HEK293 (cell line): ENCODE measurements at regions not wholly inside any gene's neighbourhood (a gene's known extent, or its start where the extent isn't known, plus 50 kb on each side); places are given as distances from the start of the nearest gene placed in this dataset.

ENCODE experiments used
- CTCF ChIA-PET: fragments of 350-600 bp; formaldehyde crosslinking; extraction: SDS; loops from one replicate; lab custom pipeline; 2021; ENCODE audit warnings: antibody characterized with exemption; lab: Yijun Ruan, JAX
- POLR2A ChIA-PET: fragments of 300-600 bp; formaldehyde crosslinking; extraction: SDS; loops from one replicate; lab custom pipeline; 2020; ENCODE audit warnings: antibody characterized with exemption, inconsistent platforms; lab: Yijun Ruan, JAX
- H3K27ac ChIP-seq: fragments of 200-500 bp; sonication (Bioruptor generic); 2 replicates; pipeline ENCODE4 v1.5.1; 2014; ENCODE audit warnings: low read depth, low read length, control low read depth, inconsistent platforms; ENCODE audit errors: extremely low read depth
- H3K36me3 ChIP-seq, 2 experiments: fragments of 200-500 bp in 1 of 2; sonication (Bioruptor generic) in 1 of 2; 1 replicate in 1 of 2; 2 replicates in 1 of 2; pipeline ENCODE4 v1.5.1; 2014 to 2017; ENCODE audit warnings: inconsistent platforms in 2 of 2, low read length in 2 of 2; ENCODE audit not compliant: control insufficient read depth in 2 of 2, insufficient read depth in 1 of 2
- H3K4me1 ChIP-seq: fragments of 200-500 bp; sonication (Bioruptor generic); 2 replicates; pipeline ENCODE4 v1.5.1; 2014; ENCODE audit warnings: mild to moderate bottlenecking, low read length, inconsistent platforms; ENCODE audit not compliant: control insufficient read depth, insufficient read depth
- H3K4me3 ChIP-seq: 2 replicates; pipeline ENCODE4 v1.5.1; 2011; ENCODE audit warnings: low read depth, mild to moderate bottlenecking, control low read depth, low read length, moderate library complexity
- H3K9me3 ChIP-seq: fragments of 200-500 bp; sonication (Bioruptor generic); 2 replicates; pipeline ENCODE4 v1.5.1; 2014; ENCODE audit warnings: low read depth, low read length, inconsistent platforms; ENCODE audit not compliant: control insufficient read depth, insufficient read depth
- EGR2 ChIP-seq: fragments of 450-650 bp; formaldehyde crosslinking; IDR thresholded peaks from 2 replicates; pipeline ENCODE4 v1.5.1; 2016; ENCODE audit warnings: low read depth, missing biosample characterization, missing genetic modification characterization
- HOXD13 ChIP-seq: sonication (generic); formaldehyde crosslinking; IDR thresholded peaks from 2 replicates; pipeline ENCODE4 v1.8.0; 2022; ENCODE audit warnings: missing genetic modification reagents, borderline replicate concordance
- KLF9 ChIP-seq: fragments of 450-650 bp; formaldehyde crosslinking; IDR thresholded peaks from 2 replicates; pipeline ENCODE4 v1.5.1; 2016; ENCODE audit warnings: missing biosample characterization, missing genetic modification characterization, low read depth
- OSR2 ChIP-seq: fragments of 450-650 bp; formaldehyde crosslinking; IDR thresholded peaks from 2 replicates; pipeline ENCODE4 v1.5.1; 2016; ENCODE audit warnings: missing biosample characterization, missing genetic modification characterization
- REPIN1 ChIP-seq: fragments of 450-650 bp; formaldehyde crosslinking; IDR thresholded peaks from 2 replicates; pipeline ENCODE4 v1.5.1; 2017; ENCODE audit warnings: missing biosample characterization, missing genetic modification characterization, low read depth
- SALL2 ChIP-seq: fragments of 450-650 bp; formaldehyde crosslinking; IDR thresholded peaks from 2 replicates; pipeline ENCODE4 v1.5.0; 2017; ENCODE audit warnings: missing biosample characterization, mild to moderate bottlenecking, missing genetic modification characterization, borderline replicate concordance
- SCRT2 ChIP-seq: fragments of 450-650 bp; formaldehyde crosslinking; IDR thresholded peaks from 2 replicates; pipeline ENCODE4 v1.5.1; 2016; ENCODE audit warnings: missing biosample characterization, missing genetic modification characterization
- SETDB1 ChIP-seq: IDR thresholded peaks from one replicate; pipeline ENCODE4 v1.6.1; 2017; ENCODE audit warnings: mild to moderate bottlenecking, low read length, moderate library complexity, mixed read lengths; ENCODE audit not compliant: insufficient read length
- WT1 ChIP-seq: fragments of 450-650 bp; formaldehyde crosslinking; IDR thresholded peaks from 2 replicates; pipeline ENCODE4 v1.5.1; 2016; ENCODE audit warnings: missing biosample characterization, missing genetic modification characterization
- ZNF292 ChIP-seq: fragments of 450-650 bp; formaldehyde crosslinking; IDR thresholded peaks from 2 replicates; pipeline ENCODE4 v1.5.1; 2016; ENCODE audit warnings: low read depth, missing biosample characterization, missing genetic modification characterization, borderline replicate concordance
- ZNF510 ChIP-seq: fragments of 450-650 bp; formaldehyde crosslinking; IDR thresholded peaks from 2 replicates; pipeline ENCODE4 v1.5.1; 2018; ENCODE audit warnings: mild to moderate bottlenecking, missing genetic modification characterization, missing biosample characterization; ENCODE audit not compliant: insufficient replicate concordance
- ZNF530 ChIP-seq: fragments of 450-650 bp; formaldehyde crosslinking; IDR thresholded peaks from 2 replicates; pipeline ENCODE4 v1.5.1; 2016; ENCODE audit warnings: low read depth, missing biosample characterization, missing genetic modification characterization
- ZNF555 ChIP-seq: fragments of 450-650 bp; formaldehyde crosslinking; conservative IDR thresholded peaks from 2 replicates; pipeline ENCODE4 v1.5.1; 2017; ENCODE audit warnings: missing biosample characterization, mild to moderate bottlenecking, missing genetic modification characterization, inconsistent platforms
- ZNF658 ChIP-seq: fragments of 450-650 bp; formaldehyde crosslinking; IDR thresholded peaks from 2 replicates; pipeline ENCODE4; 2016; ENCODE audit warnings: missing biosample characterization, missing genetic modification characterization
- ZNF664 ChIP-seq: fragments of 450-650 bp; formaldehyde crosslinking; IDR thresholded peaks from 2 replicates; pipeline ENCODE4 v1.5.1; 2016; ENCODE audit warnings: missing biosample characterization, missing genetic modification characterization
- ZNF677 ChIP-seq: fragments of 450-650 bp; IDR thresholded peaks from 2 replicates; pipeline ENCODE4 v1.5.0; 2018; ENCODE audit warnings: missing biosample characterization, mild to moderate bottlenecking, missing genetic modification characterization, moderate library complexity
- ZSCAN30 ChIP-seq: fragments of 450-650 bp; IDR thresholded peaks from 2 replicates; pipeline ENCODE4 v1.5.1; 2018; ENCODE audit warnings: missing biosample characterization, mild to moderate bottlenecking, missing genetic modification characterization, moderate library complexity
- ZXDB ChIP-seq: fragments of 450-650 bp; formaldehyde crosslinking; IDR thresholded peaks from 2 replicates; pipeline ENCODE4 v1.5.1; 2016; ENCODE audit warnings: missing biosample characterization, missing genetic modification characterization
- TF ChIP-seq, protein P1 (sequence below): fragments of 450-650 bp; formaldehyde crosslinking; IDR thresholded peaks from 2 replicates; pipeline ENCODE4 v1.5.1; 2016; ENCODE audit warnings: missing biosample characterization, missing genetic modification characterization

GRCh38 chr12:90257927-90258624, 549.4 kb upstream of the ATP2B1 start:
- H3K4me3 ChIP-seq: no peak overlapping the region
- TF ChIP-seq KLF9 (tag by site-specific recombination) (no peak), REPIN1 (tag by site-specific recombination) (no peak), OSR2 (tag by site-specific recombination) (no peak), ZNF658 (tag by site-specific recombination) (no peak), EGR2 (no peak), WT1 (tag by site-specific recombination) (no peak), ZNF664 (tag by site-specific recombination) (no peak), SALL2 (tag by site-specific recombination) (no peak)
- ChIA-PET CTCF (no interaction called here), POLR2A (no interaction called here)
- no peaks in the 10 kb centered on the region for H3K36me3 ChIP-seq
- H3K4me1 ChIP-seq: no peaks in the 10 kb centered on the region
- H3K9me3 ChIP-seq: no peaks in the 10 kb centered on the region
- no peak overlapping the region for H3K27ac ChIP-seq

DNA sequence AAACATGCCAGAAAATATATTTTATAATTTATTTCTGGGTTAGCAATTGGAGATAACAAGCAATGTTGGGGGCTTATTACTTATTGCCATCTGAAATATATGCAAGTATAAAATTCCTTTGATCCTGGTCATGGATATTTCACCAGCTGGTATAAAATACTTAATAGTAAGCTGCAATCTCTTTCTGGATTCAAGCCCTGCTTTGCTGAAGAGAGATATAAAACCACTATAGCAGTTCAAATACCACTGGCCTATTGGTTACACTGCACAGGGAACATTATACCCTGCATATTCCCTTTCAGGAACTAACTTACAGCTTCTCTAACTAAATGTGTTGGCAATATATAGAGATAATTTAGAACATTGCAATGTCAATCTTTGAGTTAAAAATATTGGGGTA, 546.2 kb upstream of the ATP2B1 start:
- Histone ChIP-seq H3K4me3 (no peak overlapping the region), H3K9me3 (no peaks in the 10 kb centered on the region), H3K27ac (no peak overlapping the region), H3K4me1 (no peaks in the 10 kb centered on the region), H3K36me3 (no peaks in the 10 kb centered on the region)
- TF ChIP-seq SETDB1 (no peak), ZNF530 (tag by site-specific recombination) (no peak), KLF9 (tag by site-specific recombination) (no peak), ZXDB (no peak), ZNF677 (tag by site-specific recombination) (no peak)
- ChIA-PET CTCF (no interaction called here), POLR2A (no interaction called here)

- ChIA-PET CTCF (no interaction called here), POLR2A (no interaction called here)
- Histone ChIP-seq H3K4me1 (no peaks in the 10 kb centered on the region), H3K27ac (no peak overlapping the region), H3K9me3 (no peaks in the 10 kb centered on the region), H3K4me3 (no peak overlapping the region), H3K36me3 (no peaks in the 10 kb centered on the region)
- TF ChIP-seq HOXD13 (CRISPR knock-in tag) (no peak), ZXDB (no peak), SCRT2 (tag by site-specific recombination) (no peak), ZSCAN30 (tag by site-specific recombination) (no peak), ZNF510 (tag by site-specific recombination) (no peak), ZNF292 (tag by site-specific recombination) (no peak), ZNF555 (tag by site-specific recombination) (no peak)
- TF ChIP-seq, protein P1, sequence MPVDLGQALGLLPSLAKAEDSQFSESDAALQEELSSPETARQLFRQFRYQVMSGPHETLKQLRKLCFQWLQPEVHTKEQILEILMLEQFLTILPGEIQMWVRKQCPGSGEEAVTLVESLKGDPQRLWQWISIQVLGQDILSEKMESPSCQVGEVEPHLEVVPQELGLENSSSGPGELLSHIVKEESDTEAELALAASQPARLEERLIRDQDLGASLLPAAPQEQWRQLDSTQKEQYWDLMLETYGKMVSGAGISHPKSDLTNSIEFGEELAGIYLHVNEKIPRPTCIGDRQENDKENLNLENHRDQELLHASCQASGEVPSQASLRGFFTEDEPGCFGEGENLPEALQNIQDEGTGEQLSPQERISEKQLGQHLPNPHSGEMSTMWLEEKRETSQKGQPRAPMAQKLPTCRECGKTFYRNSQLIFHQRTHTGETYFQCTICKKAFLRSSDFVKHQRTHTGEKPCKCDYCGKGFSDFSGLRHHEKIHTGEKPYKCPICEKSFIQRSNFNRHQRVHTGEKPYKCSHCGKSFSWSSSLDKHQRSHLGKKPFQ: no peak
Observed at GRCh38 chr12:90253674-90254181, 545.1 kb upstream of the ATP2B1 start.
